ENCODE measurements at regions not wholly inside any gene's neighbourhood (a gene's known extent, or its start where the extent isn't known, plus 50 kb on each side); places are given as distances from the start of the nearest gene placed in this dataset.
"Not testable (repeated sequence)": the region's sequence is repeated elsewhere in the genome, so short reads cannot be mapped to it uniquely, and the experiment has no call there.

DNA sequence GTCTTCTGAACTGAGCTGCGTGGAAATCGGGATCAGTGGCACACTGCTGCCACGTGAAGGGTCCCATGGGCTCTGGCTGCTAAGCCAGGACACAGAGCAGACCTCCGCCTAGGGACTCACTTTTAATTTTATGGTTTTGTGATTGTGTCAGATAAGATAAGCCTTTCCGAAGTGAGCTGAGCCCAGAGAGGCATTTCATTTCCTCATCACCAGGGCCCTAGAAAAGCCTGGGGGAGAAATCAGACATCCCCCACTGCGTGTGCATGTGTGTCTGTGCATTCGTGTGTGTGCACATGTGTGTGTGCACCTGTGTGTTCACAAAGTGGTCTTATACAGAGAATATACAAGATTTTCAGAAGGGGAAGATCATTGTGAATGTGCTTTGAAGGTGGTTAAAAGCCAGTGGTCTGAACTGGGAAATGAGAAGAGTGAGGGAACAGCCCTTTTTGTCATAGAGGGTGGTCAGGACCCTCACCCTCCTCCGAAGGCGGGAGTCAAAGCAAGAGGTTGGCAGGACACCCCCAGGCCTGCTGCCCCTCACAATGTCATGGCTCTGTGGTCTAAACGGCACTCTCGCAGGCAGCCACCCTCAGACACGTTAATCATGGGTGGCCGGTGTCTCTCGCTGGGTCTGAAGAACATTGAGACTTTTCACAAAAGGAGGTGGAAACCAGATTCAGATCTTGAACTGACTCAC is 176.1 kb upstream of the PFKP start:
- TF ChIP-seq, protein P1, sequence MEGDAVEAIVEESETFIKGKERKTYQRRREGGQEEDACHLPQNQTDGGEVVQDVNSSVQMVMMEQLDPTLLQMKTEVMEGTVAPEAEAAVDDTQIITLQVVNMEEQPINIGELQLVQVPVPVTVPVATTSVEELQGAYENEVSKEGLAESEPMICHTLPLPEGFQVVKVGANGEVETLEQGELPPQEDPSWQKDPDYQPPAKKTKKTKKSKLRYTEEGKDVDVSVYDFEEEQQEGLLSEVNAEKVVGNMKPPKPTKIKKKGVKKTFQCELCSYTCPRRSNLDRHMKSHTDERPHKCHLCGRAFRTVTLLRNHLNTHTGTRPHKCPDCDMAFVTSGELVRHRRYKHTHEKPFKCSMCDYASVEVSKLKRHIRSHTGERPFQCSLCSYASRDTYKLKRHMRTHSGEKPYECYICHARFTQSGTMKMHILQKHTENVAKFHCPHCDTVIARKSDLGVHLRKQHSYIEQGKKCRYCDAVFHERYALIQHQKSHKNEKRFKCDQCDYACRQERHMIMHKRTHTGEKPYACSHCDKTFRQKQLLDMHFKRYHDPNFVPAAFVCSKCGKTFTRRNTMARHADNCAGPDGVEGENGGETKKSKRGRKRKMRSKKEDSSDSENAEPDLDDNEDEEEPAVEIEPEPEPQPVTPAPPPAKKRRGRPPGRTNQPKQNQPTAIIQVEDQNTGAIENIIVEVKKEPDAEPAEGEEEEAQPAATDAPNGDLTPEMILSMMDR (conservative IDR thresholded peaks at IDR 0.05; ENCODE audit: low read depth, low read length), result no peak
- H3K4me3 ChIP-seq (ENCODE audit: low read depth, low read length), result no peak overlapping the region
- no peak for DNase-seq (ENCODE audit: low read depth)

DNA sequence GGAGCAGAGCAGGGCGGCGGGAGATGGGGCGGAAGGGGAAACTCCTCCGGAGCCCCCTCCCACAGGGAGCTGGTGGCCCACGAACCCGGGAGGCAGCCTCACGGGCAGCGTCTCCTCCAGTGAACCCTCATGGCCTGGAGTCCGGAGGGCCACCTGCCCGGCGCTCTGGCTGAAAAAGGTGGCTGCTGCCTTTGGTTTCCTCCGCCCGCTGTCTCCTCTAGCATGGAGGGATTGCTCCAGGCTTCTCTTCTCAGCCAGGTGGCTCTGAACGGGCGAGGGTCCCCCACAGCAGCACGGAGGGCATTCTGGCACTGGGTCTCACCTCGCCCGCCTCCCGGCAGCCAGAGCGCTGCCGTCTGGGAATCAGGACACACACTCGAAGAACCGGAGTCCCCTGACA is 177.3 kb upstream of the PFKP start:
- TF ChIP-seq, protein P1 (conservative IDR thresholded peaks at IDR 0.05; ENCODE audit: low read depth, low read length), result no peak
- no peak overlapping the region for H3K4me3 ChIP-seq (ENCODE audit: low read depth, low read length)
- DNase-seq (ENCODE audit: low read depth), result no peak

DNA sequence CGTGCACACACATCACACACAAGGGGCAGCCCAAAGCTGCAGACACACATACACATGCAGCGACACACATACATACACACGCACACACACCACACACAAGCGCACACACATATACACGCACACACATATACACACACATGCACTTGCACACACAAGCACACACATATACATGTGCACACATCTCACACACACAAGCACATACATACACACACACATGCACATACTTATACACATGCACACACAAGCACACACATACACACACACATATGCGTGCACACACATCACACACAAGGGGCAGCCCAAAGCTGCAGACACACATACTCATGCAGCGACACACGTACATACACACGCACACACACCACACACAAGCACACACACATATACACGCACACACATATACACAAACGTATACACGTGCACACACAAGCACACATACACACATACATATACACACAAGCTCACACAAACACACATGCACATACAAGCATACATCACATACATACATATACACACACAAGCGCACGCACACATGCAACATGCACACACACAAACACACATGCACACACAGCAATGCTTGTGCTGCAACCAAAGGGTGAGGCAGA is 178.8 kb upstream of the PFKP start:
- no peak for DNase-seq (ENCODE audit: low read depth)
- TF ChIP-seq, protein P1 (conservative IDR thresholded peaks at IDR 0.05; ENCODE audit: low read depth, low read length), result no peak
- H3K4me3 ChIP-seq (ENCODE audit: low read depth, low read length), result no peak overlapping the region

DNA sequence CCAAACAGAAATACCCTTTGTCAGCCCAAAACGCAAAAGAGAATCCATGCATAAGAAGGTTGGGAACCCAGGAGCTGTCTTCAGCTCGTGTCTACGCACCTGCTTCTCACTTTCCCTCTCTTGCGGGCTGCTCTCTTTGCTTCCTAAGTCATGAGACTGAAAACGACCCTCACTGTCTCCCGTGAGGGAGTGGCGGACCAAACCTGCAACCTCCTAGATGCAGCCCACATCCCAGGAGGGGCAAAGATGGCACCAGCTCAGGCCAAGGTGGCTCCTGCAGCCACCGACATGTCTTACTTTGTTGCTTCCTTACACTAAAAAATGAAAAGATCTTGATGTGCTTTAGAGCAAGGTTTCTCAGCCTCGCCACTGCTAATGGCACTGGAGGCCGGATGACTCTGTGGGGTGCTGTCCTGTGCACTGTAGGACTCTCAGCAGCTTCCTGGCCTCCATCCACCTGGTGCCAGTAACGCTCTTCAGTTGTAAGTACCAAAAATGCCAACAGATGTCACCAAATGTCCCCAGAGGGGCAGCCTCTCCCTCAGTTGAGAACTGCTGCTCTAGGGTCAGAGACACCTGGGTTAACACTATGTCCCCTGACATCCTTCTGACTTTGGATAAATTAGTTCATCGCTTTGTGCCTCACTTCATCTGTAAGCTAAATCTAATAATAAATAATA is 179.8 kb upstream of the PFKP start:
- no peak overlapping the region for H3K4me3 ChIP-seq (ENCODE audit: low read depth, low read length)
- DNase-seq (ENCODE audit: low read depth), result no peak
- TF ChIP-seq, protein P1 (conservative IDR thresholded peaks at IDR 0.05; ENCODE audit: low read depth, low read length), result no peak

DNA sequence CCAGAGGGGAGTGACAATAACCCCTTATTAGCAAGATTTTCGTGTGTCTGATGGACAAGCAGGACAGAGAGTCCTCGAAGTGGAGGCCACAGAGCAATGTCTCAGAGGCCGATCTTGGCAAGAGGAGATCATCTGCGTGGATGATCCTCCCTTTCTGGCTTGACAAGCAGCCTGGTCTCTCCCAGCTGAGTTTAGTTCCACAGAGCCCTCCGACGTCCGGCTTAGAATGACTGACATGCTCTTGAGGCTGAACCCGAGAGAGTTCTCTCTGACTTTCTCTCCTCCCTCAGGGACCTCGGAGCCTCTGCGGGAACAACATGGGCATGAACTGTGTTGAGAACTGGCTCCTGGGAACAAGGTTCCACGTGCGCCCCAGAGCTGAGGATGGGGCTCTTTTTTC is 180.7 kb upstream of the PFKP start:
- no peak overlapping the region for H3K4me3 ChIP-seq (ENCODE audit: low read depth, low read length)
- TF ChIP-seq, protein P1 (conservative IDR thresholded peaks at IDR 0.05; ENCODE audit: low read depth, low read length), result no peak
- DNase-seq (ENCODE audit: low read depth), result no peak

DNA sequence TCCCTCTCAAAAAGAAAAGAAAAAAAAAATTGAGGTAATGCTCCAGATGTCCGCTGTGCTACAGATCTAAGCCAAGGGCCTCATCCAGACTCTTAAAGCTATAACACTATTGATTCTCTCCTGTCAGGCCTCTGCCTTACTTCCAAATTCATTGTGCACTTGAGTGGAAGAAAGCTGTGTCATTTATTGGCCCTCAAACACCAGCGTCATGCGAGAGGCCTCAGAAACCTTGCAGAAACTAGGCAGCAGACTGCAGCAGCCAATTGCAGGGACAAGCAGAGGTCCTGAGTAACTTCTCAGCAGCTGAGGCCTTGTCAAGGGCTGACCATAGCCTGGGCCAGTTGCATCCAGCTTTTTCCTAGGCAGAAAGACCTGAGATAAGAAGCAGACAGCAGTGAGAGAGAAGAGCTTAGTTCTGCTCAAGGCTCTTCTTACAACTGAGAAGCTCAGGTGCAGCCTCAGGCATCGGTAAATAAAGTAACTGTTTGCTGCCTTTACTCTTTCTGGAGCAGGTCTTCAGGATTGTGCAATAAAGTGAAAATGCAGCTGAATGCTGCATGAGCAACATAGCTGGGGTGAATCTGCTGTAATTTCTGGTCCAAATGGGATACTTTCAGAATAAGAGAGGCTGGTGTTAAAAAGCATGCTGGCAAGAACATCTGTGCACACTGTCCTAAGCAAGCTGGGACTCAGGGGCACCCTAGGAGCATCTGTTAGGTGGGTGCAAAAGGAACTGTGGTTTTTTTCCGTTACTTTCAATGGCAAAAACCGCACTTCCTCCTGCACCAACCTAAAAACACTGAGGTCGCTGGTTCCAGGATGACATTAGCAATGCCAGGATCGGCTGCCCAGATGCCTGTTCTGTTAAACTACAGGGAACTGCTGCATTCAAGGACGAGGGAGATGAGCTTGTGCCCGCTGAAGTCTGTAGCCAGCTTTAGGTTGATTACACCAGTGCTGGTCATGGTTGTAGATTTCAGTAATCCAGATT is 181.8 kb upstream of the PFKP start:
- TF ChIP-seq, protein P1 (conservative IDR thresholded peaks at IDR 0.05; ENCODE audit: low read depth, low read length), result no peak
- no peak for DNase-seq (ENCODE audit: low read depth)
- H3K4me3 ChIP-seq (ENCODE audit: low read depth, low read length), result no peak overlapping the region

DNA sequence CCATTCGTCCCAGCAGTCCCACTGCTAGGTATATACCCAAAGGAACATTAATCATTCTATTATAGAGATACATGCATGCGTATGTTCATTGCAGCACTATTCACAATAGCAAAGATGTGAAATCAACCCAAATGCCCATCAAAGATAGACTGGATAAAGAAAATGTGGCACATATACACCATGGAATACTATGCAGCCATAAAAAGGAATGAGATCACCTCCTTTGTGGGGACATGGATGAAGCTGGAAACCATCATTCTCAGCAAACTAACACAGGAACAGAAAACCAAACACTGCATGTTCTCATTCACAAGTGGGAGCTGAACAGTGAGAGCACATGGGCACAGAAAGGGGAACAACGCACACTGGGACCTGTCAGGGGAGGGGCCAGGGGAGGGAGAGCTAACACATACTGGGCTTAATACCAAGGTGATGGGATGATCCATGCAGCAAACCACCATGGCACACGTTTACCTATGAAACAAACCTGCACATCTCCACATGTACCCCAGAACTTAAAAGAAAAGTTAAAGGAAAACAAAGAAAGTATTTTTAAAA is 183.3 kb upstream of the PFKP start:
- not testable (repeated sequence) for H3K4me3 ChIP-seq (ENCODE audit: low read depth, low read length); DNase-seq (ENCODE audit: low read depth)
